Choroid plexus epithelial cell (primary cell): ENCODE measurements at regions not wholly inside any gene's neighbourhood (a gene's known extent, or its start where the extent isn't known, plus 50 kb on each side); places are given as distances from the start of the nearest gene placed in this dataset.

Source experiments
- DNase-seq: peaks from one replicate; pipeline ENCODE4 v3.0.0-alpha.2; 2010; ENCODE audit warnings: low read depth
- H3K4me3 ChIP-seq: 2 replicates; pipeline ENCODE4 v1.5.1; 2011; ENCODE audit warnings: low read depth, mild to moderate bottlenecking, control low read depth, low read length, moderate library complexity
- CTCF ChIP-seq: conservative IDR thresholded peaks from 2 replicates; pipeline ENCODE4 v1.5.1; 2011; ENCODE audit warnings: low read depth, mild to moderate bottlenecking, control low read depth, inconsistent platforms, low read length, moderate library complexity

DNA sequence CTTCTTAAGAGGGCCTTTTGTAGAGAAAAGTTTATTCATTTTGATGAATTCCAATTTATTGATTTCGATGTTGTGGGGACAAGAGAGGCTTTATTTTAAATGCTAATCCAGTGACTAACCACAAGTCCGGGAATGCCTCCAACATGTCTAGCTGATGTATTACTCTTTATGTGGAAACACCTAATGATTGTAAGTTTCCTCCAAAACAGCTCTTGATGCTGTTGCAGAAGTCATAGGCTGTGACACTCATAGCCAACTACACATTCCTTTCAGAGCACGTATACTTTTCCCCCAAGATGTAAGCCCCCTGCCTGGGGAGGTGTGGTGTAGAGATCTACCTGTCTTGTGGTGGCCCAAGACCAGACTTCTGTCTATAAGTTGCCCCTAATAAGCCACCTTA is 61.3 kb upstream of the RNF24 start:
- peak; percentile 87 for DNase-seq
- no peak overlapping the region for H3K4me3 ChIP-seq
- TF ChIP-seq CTCF: no peak

GRCh38 chr20:4076033-4076432 is 60.7 kb upstream of the RNF24 start:
- H3K4me3 ChIP-seq: no peak overlapping the region
- no peak for TF ChIP-seq CTCF
- no peak for DNase-seq

- no peak for TF ChIP-seq CTCF
- no peak overlapping the region for H3K4me3 ChIP-seq
- DNase-seq: no peak
Measured at GRCh38 chr20:4074877-4075455, 59.6 kb upstream of the RNF24 start.

DNA sequence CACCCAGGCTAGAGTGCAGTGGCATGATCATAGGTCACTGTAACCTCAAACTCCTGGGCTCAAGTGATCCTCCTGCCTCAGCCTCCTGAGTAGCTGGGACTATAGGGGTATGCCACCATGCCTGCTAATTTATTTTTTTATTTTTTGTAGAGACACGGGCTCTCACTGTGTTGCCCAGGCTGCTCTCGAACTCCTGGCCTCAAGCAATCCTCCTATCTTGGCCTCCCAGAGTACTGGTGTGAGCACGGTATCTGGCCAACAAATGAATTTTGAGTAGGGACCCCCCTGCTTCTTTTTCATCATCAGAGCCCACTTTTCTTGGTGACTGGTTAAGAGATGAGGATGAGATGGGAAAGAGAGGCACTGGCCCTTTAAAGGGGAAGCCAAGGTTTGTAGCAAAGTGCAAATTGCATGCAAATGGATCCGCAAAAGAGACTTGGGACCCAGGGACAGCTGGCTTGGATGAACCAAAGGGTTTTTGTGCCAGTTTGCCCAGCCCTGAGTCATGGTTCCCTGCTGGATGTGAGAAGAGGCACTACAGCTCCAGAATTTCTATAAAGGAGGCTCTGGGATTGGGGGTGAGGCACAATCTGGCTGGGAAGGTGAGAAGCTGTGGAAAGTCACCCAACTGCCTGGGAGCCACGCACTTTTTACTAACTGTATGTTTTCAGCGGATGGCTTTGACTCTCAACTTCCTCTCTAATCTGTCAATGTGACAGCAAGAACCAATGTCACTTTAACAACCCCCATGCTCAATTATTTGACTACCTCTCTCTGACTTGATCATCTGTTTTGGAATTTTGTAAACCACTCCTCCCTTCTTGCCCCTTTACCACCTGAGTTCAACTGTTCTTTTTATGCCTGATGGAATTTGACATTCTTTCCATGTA is 58.7 kb upstream of the RNF24 start:
- no peak for DNase-seq
- TF ChIP-seq CTCF: no peak
- H3K4me3 ChIP-seq: no peak overlapping the region

DNA sequence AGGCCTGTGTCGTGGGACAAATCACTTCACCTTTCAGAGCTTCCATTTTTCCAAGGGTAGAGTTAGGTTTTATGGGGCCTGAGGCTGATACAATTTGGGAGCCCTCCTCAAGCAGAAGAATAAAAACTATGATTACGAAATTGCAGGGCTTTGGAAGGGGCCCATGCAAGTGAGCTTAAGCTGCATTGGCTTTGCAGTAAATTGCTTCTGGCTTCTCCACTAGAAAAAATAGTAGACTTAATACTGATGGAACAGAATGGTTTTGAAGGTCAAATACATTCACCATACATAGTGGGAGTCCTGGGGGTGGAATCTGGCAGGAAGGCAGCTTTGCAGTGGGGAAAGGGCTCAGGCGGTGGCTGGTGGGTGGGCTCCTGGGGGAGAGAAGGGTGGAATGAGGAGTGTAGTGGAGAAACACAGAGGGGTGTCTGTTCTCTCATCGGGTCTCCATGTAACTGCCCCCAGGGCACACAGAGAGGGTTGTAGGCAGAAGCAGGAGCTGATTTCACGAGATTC is 55.9 kb upstream of the RNF24 start:
- TF ChIP-seq CTCF: no peak
- H3K4me3 ChIP-seq: no peak overlapping the region
- DNase-seq: no peak

GRCh38 chr20:4070323-4071177 is 55.2 kb upstream of the RNF24 start:
- TF ChIP-seq CTCF: no peak
- no peak overlapping the region for H3K4me3 ChIP-seq
- no peak for DNase-seq
